NCI-H748 (cell line): ENCODE measurements at regions not wholly inside any gene's neighbourhood (a gene's known extent, or its start where the extent isn't known, plus 50 kb on each side); places are given as distances from the start of the nearest gene placed in this dataset.
A peak's percentile ranks its signal among the peaks of the same experiment; 100 is the strongest.

Experiments used
- DNase-seq: peaks from one replicate; lab custom pipeline; 2025; ENCODE audit not compliant: unreplicated experiment; lab: John Stamatoyannopoulos, UW

- no peak for DNase-seq
Measured at GRCh38 chr17:70230850-70231640, 61.7 kb downstream of the KCNJ2 start.

GRCh38 chr17:70232466-70232865, 63.1 kb downstream of the KCNJ2 start:
- no peak for DNase-seq

DNA sequence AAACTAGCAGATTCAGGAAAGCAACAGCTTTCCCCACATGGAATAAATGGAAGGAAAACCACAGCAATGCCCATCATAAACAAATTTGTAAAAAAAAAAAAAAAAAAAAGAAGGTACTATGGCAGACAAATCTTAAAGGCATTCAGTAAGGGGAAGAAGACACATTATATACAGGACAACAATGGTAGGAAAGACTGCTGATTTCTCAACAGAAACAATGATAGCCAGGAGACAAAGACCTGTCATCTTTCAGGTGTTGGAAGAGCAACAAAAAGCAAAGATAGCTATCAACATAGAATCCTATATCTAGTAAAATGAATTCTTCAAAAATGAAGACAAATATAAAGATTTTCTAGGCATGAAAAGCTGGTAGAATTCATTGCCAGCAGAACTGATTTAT, 65.9 kb downstream of the KCNJ2 start:
- no peak for DNase-seq

DNA sequence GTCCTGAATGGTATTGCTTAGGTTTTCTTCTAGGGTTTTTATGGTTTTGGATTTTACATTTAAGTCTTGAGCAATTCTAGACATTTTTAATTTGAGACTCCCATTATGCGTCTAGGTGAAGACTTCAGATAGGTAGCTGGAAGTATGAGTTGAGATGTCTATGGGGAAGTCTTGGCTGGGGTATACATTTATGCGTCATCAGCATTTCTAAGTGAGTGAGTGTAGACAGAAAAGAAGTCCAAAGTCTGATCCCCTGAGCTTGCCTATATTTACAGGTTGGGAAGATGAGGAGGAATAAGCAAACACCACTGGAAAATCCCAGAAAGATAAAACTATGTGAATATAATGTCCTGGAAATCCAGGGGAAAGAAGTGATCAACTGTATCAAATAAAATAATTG, 68.9 kb downstream of the KCNJ2 start:
- DNase-seq, result no peak

- DNase-seq, result no peak
Measured at GRCh38 chr17:70238646-70239045, 69.3 kb downstream of the KCNJ2 start.

- peak; percentile 77 for DNase-seq
Measured at GRCh38 chr17:70239391-70239826, 70.1 kb downstream of the KCNJ2 start.

DNA sequence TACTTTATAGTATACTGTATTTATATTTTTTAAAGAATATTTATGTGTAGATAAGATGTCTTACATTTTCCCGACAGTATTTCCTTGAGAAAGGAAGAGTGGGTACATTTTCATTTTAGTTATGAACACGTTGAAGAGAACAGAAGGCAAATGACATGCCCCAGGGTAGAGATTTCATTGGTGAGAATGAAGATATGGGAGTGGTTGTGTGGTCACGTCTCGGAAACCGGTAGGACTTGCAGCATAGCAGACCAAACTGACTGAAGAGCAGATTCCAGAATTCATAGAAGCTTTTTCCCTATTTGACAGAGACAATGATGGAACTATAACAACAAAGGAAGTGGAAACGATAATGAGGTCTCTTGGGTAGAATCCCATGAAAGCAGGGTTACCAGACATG, 71.7 kb downstream of the KCNJ2 start:
- DNase-seq, result no peak

GRCh38 chr17:70242781-70243437, 73.6 kb downstream of the KCNJ2 start:
- DNase-seq, result no peak

GRCh38 chr17:70251706-70252105, 82.4 kb downstream of the KCNJ2 start:
- peak; percentile 37 for DNase-seq

DNA sequence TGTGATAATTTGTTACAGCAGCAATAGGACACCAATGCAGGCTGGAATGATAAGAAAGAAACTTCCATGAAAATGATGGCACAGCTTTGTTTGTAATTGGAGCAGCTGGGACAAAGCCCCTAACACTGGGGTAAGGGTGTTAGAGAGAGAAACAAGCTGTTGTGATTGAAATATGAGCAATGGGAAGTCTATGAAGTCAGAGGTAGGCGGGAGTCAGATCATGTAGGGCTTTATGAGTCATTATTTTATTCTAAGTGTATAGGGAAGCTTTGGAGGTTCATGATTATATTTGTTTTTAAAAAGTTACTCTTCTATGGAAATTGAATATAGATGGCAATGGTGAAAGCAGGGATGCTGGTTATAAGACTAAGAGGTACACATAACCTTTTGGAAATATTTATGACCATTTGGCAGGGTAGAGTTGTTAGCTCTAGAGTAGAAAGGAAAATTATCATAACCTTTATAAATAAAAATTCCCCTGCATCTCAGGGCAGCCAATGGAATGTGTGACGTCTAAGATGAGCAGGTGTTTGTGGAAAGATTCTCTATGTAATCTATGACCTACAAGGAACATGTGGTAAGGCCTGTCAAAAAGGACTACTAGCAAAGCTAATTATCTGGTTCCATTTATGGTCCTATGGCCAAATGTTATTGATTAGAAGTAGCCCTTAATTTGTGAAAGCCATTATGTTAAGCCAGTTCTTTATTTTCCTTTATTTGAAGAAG, 85.6 kb downstream of the KCNJ2 start:
- DNase-seq, result no peak

GRCh38 chr17:70256751-70257150, 87.4 kb downstream of the KCNJ2 start:
- DNase-seq, result no peak

DNA sequence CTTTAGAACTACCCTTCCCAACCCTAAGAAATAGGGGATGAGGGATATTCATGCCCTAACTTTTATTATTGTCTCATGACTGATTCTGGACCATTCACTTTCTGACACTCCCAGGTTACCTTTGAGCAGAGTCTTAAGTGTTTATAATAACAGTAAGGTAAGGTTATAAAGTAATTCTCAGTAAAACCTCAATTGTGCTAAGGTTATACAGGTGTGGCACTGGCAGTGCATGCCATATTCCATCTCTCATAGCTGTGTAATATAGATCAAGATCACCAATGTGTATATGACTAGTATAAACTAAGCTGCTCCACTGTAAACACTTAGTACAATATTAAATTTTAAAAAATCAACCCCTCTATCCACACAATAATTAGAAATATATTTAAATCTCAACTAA, 89.1 kb downstream of the KCNJ2 start:
- DNase-seq, result no peak

- no peak for DNase-seq
Measured at GRCh38 chr17:70259400-70259799, 90.1 kb downstream of the KCNJ2 start.

DNA sequence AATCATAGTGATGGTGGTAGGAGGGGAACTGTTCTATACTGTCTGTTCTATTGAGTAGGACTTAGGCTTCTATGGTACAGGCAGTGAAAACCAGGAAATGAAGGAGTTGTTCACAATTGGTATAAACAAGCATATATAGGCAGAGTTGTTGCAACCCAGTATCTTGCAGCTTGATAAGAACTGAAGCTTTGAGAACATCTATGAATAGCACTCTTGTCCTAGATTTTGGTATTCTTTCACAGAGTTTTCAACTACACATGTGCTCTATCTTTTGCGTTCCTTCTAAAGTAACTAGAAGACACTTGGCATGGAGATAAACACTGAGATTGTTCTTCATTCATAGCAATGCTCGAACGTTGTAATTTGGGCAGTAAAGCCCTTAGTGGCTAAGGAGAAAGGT, 91.8 kb downstream of the KCNJ2 start:
- no peak for DNase-seq

GRCh38 chr17:70265471-70265870, 96.1 kb downstream of the KCNJ2 start:
- no peak for DNase-seq

DNA sequence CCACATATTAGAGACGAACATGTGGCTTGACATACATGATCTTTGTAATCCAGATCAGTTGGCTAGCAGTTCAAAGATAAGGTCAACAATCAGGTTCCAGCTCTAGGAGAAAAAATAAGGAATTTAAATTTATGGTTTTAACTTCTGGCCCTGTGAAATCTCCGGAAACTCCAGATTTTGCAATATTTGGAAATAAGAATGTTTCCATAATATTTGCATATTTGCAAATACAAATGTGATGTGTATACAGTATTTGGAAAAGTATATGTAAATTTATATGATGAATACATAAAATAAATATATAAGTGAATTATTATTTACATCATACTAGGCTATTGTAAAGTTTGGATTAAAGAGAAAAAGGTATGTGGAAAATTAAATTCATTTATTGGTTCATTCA, 97.1 kb downstream of the KCNJ2 start:
- DNase-seq, result no peak

- no peak for DNase-seq
Measured at GRCh38 chr17:70268383-70268782, 99.1 kb downstream of the KCNJ2 start.

DNA sequence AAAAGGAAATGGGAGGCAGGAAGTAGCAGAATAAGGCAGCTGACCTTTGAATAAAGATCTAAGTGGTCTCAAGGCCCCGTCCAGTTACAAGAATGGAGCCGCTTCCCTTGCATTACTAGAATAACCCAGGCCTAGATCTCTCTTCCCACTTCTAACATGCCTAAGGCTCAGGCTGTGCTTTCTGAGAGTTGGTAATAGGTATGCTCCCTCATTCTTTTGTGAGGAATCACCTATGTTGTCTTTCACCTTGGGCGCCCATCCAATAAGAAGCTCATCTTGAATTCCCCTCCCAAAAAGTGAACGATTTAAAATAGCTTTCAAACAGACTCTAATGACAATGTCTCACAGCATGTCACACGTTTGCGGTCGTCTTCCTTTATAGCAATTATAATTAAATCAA, 101.2 kb downstream of the KCNJ2 start:
- no peak for DNase-seq

DNA sequence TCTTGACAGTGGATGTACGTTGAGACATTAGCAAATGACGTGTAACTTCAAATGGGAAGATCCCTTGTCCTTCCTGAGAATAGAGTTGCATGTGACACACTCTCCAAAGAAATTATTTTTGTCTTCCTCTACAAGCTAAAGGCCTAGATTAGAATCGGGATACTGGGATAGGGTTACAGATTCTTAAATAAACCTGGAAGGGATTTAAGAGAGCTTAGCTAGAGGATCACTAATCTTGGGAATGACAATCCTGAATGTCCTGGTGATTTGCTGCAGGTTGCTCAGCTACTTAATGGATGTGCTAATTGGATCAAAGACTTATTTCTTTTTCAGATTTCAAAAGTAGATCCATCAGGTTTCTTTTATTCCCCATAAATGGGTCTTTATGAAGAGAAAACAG, 101.9 kb downstream of the KCNJ2 start:
- DNase-seq, result no peak

DNA sequence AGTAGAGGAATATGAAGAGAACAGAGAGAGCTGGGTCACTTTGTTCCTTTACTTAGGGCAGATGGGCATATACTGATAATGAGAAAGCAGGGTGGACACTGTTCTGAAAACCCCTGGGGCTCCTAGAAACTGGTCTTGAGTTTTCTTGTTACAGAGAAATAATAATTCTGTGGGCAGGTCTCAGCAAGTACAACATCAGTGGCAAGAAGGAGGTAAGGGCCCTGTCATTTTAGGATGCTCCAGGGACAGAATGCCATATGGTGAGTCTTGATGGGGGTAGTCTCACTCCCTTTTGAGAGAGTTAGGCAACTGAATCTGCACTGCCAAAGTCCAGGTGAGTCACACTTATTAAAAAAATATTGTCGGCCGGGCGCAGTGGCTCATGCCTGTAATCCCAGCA, 102.3 kb downstream of the KCNJ2 start:
- DNase-seq, result no peak

- no peak for DNase-seq
Measured at GRCh38 chr17:70274255-70274654, 104.9 kb downstream of the KCNJ2 start.

DNA sequence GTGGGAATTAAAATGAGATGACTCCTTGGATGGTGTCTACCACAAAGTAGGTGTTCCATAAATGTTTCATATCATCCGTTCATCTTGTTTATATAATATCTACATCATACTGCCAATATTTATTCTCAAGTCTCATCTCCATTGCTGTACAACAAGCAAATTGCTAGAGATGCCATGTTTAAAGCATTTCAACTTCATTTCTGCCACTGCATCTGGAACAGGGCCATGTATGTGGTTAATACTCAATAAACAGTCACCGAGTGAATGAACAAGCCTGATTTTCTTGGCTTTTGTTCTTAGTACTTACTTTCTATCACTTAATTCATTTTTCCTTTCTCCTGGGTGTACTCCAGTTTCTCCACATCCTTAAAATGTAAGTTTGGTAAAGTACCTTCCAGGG, 107.6 kb downstream of the KCNJ2 start:
- DNase-seq, result no peak
